ENCODE measurements at regions not wholly inside any gene's neighbourhood (a gene's known extent, or its start where the extent isn't known, plus 50 kb on each side); places are given as distances from the start of the nearest gene placed in this dataset.
"Not testable (repeated sequence)": the region's sequence is repeated elsewhere in the genome, so short reads cannot be mapped to it uniquely, and the experiment has no call there.

DNA sequence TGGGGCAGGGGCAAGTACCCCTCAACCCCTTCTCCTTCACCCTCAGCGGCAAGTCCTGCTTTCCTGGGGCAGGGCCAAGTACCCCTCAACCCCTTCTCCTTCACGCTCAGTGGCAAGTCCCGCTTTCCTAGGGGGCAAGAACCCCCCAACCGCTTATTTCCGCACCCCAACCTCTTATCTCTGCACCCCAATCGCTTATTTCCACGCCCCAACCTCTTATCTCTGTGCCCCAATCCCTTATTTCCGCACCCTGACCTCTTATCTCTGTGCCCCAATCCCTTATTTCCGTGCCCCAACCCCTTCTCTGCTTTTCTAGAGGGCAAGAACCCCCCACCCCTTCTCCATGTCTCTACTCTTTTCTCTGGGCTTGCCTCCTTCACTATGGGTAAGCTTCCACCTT lies 109.2 kb upstream of the PELI1 start:
- TF ChIP-seq, protein P1, sequence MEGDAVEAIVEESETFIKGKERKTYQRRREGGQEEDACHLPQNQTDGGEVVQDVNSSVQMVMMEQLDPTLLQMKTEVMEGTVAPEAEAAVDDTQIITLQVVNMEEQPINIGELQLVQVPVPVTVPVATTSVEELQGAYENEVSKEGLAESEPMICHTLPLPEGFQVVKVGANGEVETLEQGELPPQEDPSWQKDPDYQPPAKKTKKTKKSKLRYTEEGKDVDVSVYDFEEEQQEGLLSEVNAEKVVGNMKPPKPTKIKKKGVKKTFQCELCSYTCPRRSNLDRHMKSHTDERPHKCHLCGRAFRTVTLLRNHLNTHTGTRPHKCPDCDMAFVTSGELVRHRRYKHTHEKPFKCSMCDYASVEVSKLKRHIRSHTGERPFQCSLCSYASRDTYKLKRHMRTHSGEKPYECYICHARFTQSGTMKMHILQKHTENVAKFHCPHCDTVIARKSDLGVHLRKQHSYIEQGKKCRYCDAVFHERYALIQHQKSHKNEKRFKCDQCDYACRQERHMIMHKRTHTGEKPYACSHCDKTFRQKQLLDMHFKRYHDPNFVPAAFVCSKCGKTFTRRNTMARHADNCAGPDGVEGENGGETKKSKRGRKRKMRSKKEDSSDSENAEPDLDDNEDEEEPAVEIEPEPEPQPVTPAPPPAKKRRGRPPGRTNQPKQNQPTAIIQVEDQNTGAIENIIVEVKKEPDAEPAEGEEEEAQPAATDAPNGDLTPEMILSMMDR (IDR thresholded peaks at IDR 0.05; ENCODE audit: poor library complexity), result not testable (repeated sequence)
- TF ChIP-seq EZH2phosphoT487 (IDR thresholded peaks at IDR 0.05; ENCODE audit: low read depth, severe bottlenecking, unreplicated experiment), result not testable (repeated sequence)
